ENCODE measurements at regions not wholly inside any gene's neighbourhood (a gene's known extent, or its start where the extent isn't known, plus 50 kb on each side); places are given as distances from the start of the nearest gene placed in this dataset.

DNA sequence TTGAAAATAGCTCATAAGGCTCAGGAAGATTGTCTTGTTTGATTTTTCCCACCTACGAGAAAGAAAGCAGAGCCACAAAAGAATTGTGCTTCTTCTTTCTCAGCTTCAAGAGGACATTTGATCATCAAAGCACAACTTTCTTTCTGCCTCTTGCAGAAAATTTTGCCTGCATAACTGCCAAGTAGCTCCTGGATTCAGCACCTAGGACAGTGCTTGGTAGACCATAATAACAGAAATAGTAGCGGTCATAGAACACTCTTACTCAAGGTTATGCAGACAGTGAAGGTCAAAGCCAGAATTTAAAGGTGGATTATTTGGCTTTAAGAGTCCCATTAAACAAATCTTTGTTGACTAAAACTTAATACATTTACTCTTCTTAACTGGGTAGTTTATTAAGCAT is 594.7 kb upstream of the CCNG1 start:
- no peak for TF ChIP-seq SUZ12 (IDR thresholded peaks at IDR 0.05)
- TF ChIP-seq FOXK2 (IDR thresholded peaks at IDR 0.05) = no peak
- no peak for TF ChIP-seq SP1 (IDR thresholded peaks at IDR 0.05)
- TF ChIP-seq FOXA1 (IDR thresholded peaks at IDR 0.05) = no peak
- TF ChIP-seq, protein P1, sequence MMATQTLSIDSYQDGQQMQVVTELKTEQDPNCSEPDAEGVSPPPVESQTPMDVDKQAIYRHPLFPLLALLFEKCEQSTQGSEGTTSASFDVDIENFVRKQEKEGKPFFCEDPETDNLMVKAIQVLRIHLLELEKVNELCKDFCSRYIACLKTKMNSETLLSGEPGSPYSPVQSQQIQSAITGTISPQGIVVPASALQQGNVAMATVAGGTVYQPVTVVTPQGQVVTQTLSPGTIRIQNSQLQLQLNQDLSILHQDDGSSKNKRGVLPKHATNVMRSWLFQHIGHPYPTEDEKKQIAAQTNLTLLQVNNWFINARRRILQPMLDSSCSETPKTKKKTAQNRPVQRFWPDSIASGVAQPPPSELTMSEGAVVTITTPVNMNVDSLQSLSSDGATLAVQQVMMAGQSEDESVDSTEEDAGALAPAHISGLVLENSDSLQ (IDR thresholded peaks at IDR 0.05) = no peak
- TF ChIP-seq FOXM1 (IDR thresholded peaks at IDR 0.05; ENCODE audit: borderline replicate concordance) = no peak
- TF ChIP-seq L3MBTL2 (conservative IDR thresholded peaks at IDR 0.05) = no peak
- TF ChIP-seq ZNF384 (IDR thresholded peaks at IDR 0.05) = no peak

All from HEK293T (cell line).